T-helper 1 cell (primary cell): ENCODE measurements at regions not wholly inside any gene's neighbourhood (a gene's known extent, or its start where the extent isn't known, plus 50 kb on each side); places are given as distances from the start of the nearest gene placed in this dataset.
"Not testable (repeated sequence)": the region's sequence is repeated elsewhere in the genome, so short reads cannot be mapped to it uniquely, and the experiment has no call there.

Experiments
- DNase-seq, 5 donors: peaks; one replicate each; pipeline ENCODE4 v3.0.0-alpha.2; 2012 to 2020

- DNase-seq: no peak
Measured at GRCh38 chr3:191074511-191074910, 124.5 kb upstream of the OSTN start.

- no peak for DNase-seq
Measured at GRCh38 chr3:191070762-191071403, 128.2 kb upstream of the OSTN start.

- no peak for DNase-seq
Measured at GRCh38 chr3:191070201-191070600, 128.8 kb upstream of the OSTN start.

GRCh38 chr3:191068946-191069813, 129.9 kb upstream of the OSTN start:
- no peak for DNase-seq

GRCh38 chr3:191066669-191067068, 132.4 kb upstream of the OSTN start:
- DNase-seq: no peak

- no peak for DNase-seq
Measured at GRCh38 chr3:191065181-191065805, 133.7 kb upstream of the OSTN start.

- DNase-seq: no peak
Measured at GRCh38 chr3:191051037-191051436, 148.0 kb upstream of the OSTN start.

GRCh38 chr3:191047930-191048329, 151.1 kb upstream of the OSTN start:
- no peak for DNase-seq

- DNase-seq: no peak
Measured at GRCh38 chr3:191030929-191031328, 168.1 kb upstream of the OSTN start.

GRCh38 chr3:191030491-191030890, 168.0 kb upstream of the GMNC start:
- DNase-seq: no peak

- no peak for DNase-seq
Measured at GRCh38 chr3:191026746-191027145, 164.3 kb upstream of the GMNC start.

- DNase-seq: no peak
Measured at GRCh38 chr3:191020730-191021396, 158.4 kb upstream of the GMNC start.

- DNase-seq: no peak
Measured at GRCh38 chr3:191019855-191020254, 157.4 kb upstream of the GMNC start.

- not testable (repeated sequence) for DNase-seq
Measured at GRCh38 chr3:191015960-191016359, 153.5 kb upstream of the GMNC start.

GRCh38 chr3:191008074-191008473, 145.6 kb upstream of the GMNC start:
- DNase-seq: no peak

- DNase-seq: no peak
Measured at GRCh38 chr3:191005790-191006189, 143.3 kb upstream of the GMNC start.

GRCh38 chr3:191003742-191004141, 141.2 kb upstream of the GMNC start:
- DNase-seq: no peak

GRCh38 chr3:190996181-190996775, 133.8 kb upstream of the GMNC start:
- no peak for DNase-seq

GRCh38 chr3:190995156-190995555, 132.7 kb upstream of the GMNC start:
- no peak for DNase-seq

GRCh38 chr3:190990898-190991297, 128.4 kb upstream of the GMNC start:
- DNase-seq: no peak

- no peak for DNase-seq
Measured at GRCh38 chr3:190989218-190989617, 126.7 kb upstream of the GMNC start.

GRCh38 chr3:190988102-190988501, 125.6 kb upstream of the GMNC start:
- no peak for DNase-seq
